ENCODE measurements at regions not wholly inside any gene's neighbourhood (a gene's known extent, or its start where the extent isn't known, plus 50 kb on each side); places are given as distances from the start of the nearest gene placed in this dataset.

- no peak overlapping the region for H3K27ac Mint-ChIP-seq
- H3K4me1 ChIP-seq (ENCODE audit: control insufficient read depth, insufficient read depth, low read length), result peaks cover 11% of the 10 kb centered on the region
- no peaks in the 10 kb centered on the region for H3K27me3 ChIP-seq (ENCODE audit: control insufficient read depth, insufficient read depth, low read length, poor library complexity, severe bottlenecking)
- peak; percentile 50 for DNase-seq
- no peak overlapping the region for H3K4me3 ChIP-seq (ENCODE audit: low read length)
- no peak overlapping the region for H3K4me3 Mint-ChIP-seq
- no peaks in the 10 kb centered on the region for H3K36me3 ChIP-seq (ENCODE audit: control insufficient read depth, insufficient read depth, low read length)
- no peak overlapping the region for H3K27ac ChIP-seq (ENCODE audit: low read depth, low read length)
- H3K9me3 ChIP-seq (ENCODE audit: control insufficient read depth, low read length), result no peaks in the 10 kb centered on the region
- no peak for TF ChIP-seq CTCF (conservative IDR thresholded peaks at IDR 0.05)
- H3K9ac ChIP-seq (ENCODE audit: extremely low read depth, low read length, poor library complexity, severe bottlenecking), result no peak overlapping the region
- H3K27me3 Mint-ChIP-seq (ENCODE audit: insufficient read depth), result no peaks in the 10 kb centered on the region
- H3K9me3 Mint-ChIP-seq, result no peaks in the 10 kb centered on the region
- H3K36me3 Mint-ChIP-seq (ENCODE audit: low read depth), result no peaks in the 10 kb centered on the region
- WGBS, 2 experiments (ENCODE audit: insufficient coverage in 1 of 2, insufficient read length in 1 of 2), result 92% methylated on average over 2 of the region's 3 CpGs; no CpG with 5 or more reads in 1 of the 2 experiments
- peaks cover 40% of the 10 kb centered on the region for H3K4me1 Mint-ChIP-seq
Observed at GRCh38 chr6:9085054-9085708, 649.8 kb upstream of the SLC35B3 start.

GRCh38 chr6:9083108-9083507, 647.8 kb upstream of the SLC35B3 start:
- 96% methylated on average over 1 of the region's 2 CpGs; no CpG with 5 or more reads in 1 of the 2 experiments for WGBS, 2 experiments (ENCODE audit: insufficient coverage in 1 of 2, insufficient read length in 1 of 2)
- H3K9me3 Mint-ChIP-seq, result no peaks in the 10 kb centered on the region

GRCh38 chr6:9066726-9067125, 631.4 kb upstream of the SLC35B3 start:
- no peaks in the 10 kb centered on the region for H3K27me3 ChIP-seq (ENCODE audit: control insufficient read depth, insufficient read depth, low read length, poor library complexity, severe bottlenecking)
- Mint-ChIP-seq H3K36me3 (ENCODE audit: low read depth) (no peaks in the 10 kb centered on the region), H3K27me3 (ENCODE audit: insufficient read depth) (no peaks in the 10 kb centered on the region), H3K27ac (no peak overlapping the region), H3K9me3 (peaks cover 17% of the 10 kb centered on the region), H3K4me3 (no peak overlapping the region), H3K4me1 (peaks cover 11% of the 10 kb centered on the region)
- H3K9ac ChIP-seq (ENCODE audit: extremely low read depth, low read length, poor library complexity, severe bottlenecking), result no peak overlapping the region
- no peak for TF ChIP-seq CTCF (conservative IDR thresholded peaks at IDR 0.05)
- WGBS, 2 experiments (ENCODE audit: insufficient coverage in 1 of 2, insufficient read length in 1 of 2), result 88% methylated on average over 3 of the region's 3 CpGs; no CpG with 5 or more reads in 1 of the 2 experiments
- no peaks in the 10 kb centered on the region for H3K36me3 ChIP-seq (ENCODE audit: control insufficient read depth, insufficient read depth, low read length)
- H3K27ac ChIP-seq (ENCODE audit: low read depth, low read length), result no peak overlapping the region
- DNase-seq, result no peak
- H3K9me3 ChIP-seq (ENCODE audit: control insufficient read depth, low read length), result peaks cover 20% of the 10 kb centered on the region
- no peaks in the 10 kb centered on the region for H3K4me1 ChIP-seq (ENCODE audit: control insufficient read depth, insufficient read depth, low read length)
- H3K4me3 ChIP-seq (ENCODE audit: low read length), result no peak overlapping the region

More at GRCh38 chr6:9083108-9083507, 647.8 kb upstream of the SLC35B3 start:
- Histone ChIP-seq H3K4me3 (ENCODE audit: low read length) (no peak overlapping the region), H3K36me3 (ENCODE audit: control insufficient read depth, insufficient read depth, low read length) (no peaks in the 10 kb centered on the region), H3K4me1 (ENCODE audit: control insufficient read depth, insufficient read depth, low read length) (peaks cover 11% of the 10 kb centered on the region), H3K9me3 (ENCODE audit: control insufficient read depth, low read length) (no peaks in the 10 kb centered on the region), H3K9ac (ENCODE audit: extremely low read depth, low read length, poor library complexity, severe bottlenecking) (no peak overlapping the region), H3K27ac (ENCODE audit: low read depth, low read length) (no peak overlapping the region), H3K27me3 (ENCODE audit: control insufficient read depth, insufficient read depth, low read length, poor library complexity, severe bottlenecking) (no peaks in the 10 kb centered on the region)
- no peak for DNase-seq
- Mint-ChIP-seq H3K4me1 (peaks cover 36% of the 10 kb centered on the region), H3K36me3 (ENCODE audit: low read depth) (no peaks in the 10 kb centered on the region), H3K27me3 (ENCODE audit: insufficient read depth) (no peaks in the 10 kb centered on the region), H3K27ac (no peak overlapping the region), H3K4me3 (no peak overlapping the region)
- TF ChIP-seq CTCF (conservative IDR thresholded peaks at IDR 0.05), result no peak

Data from endodermal cell (in vitro differentiated cells).